HEK293 (cell line): ENCODE measurements at regions not wholly inside any gene's neighbourhood (a gene's known extent, or its start where the extent isn't known, plus 50 kb on each side); places are given as distances from the start of the nearest gene placed in this dataset.

ENCODE experiments used
- CTCF ChIA-PET: fragments of 350-600 bp; formaldehyde crosslinking; extraction: SDS; loops from one replicate; lab custom pipeline; 2021; ENCODE audit warnings: antibody characterized with exemption; lab: Yijun Ruan, JAX
- POLR2A ChIA-PET: fragments of 300-600 bp; formaldehyde crosslinking; extraction: SDS; loops from one replicate; lab custom pipeline; 2020; ENCODE audit warnings: antibody characterized with exemption, inconsistent platforms; lab: Yijun Ruan, JAX
- H3K27ac ChIP-seq: fragments of 200-500 bp; sonication (Bioruptor generic); 2 replicates; pipeline ENCODE4 v1.5.1; 2014; ENCODE audit warnings: low read depth, low read length, control low read depth, inconsistent platforms; ENCODE audit errors: extremely low read depth
- H3K36me3 ChIP-seq, 2 experiments: fragments of 200-500 bp in 1 of 2; sonication (Bioruptor generic) in 1 of 2; 1 replicate in 1 of 2; 2 replicates in 1 of 2; pipeline ENCODE4 v1.5.1; 2014 to 2017; ENCODE audit warnings: inconsistent platforms in 2 of 2, low read length in 2 of 2; ENCODE audit not compliant: control insufficient read depth in 2 of 2, insufficient read depth in 1 of 2
- H3K4me1 ChIP-seq: fragments of 200-500 bp; sonication (Bioruptor generic); 2 replicates; pipeline ENCODE4 v1.5.1; 2014; ENCODE audit warnings: mild to moderate bottlenecking, low read length, inconsistent platforms; ENCODE audit not compliant: control insufficient read depth, insufficient read depth
- H3K4me3 ChIP-seq: 2 replicates; pipeline ENCODE4 v1.5.1; 2011; ENCODE audit warnings: low read depth, mild to moderate bottlenecking, control low read depth, low read length, moderate library complexity
- H3K9me3 ChIP-seq: fragments of 200-500 bp; sonication (Bioruptor generic); 2 replicates; pipeline ENCODE4 v1.5.1; 2014; ENCODE audit warnings: low read depth, low read length, inconsistent platforms; ENCODE audit not compliant: control insufficient read depth, insufficient read depth
- BCL6B ChIP-seq: fragments of 450-650 bp; formaldehyde crosslinking; IDR thresholded peaks from 2 replicates; pipeline ENCODE4 v1.5.1; 2017; ENCODE audit warnings: missing biosample characterization, missing genetic modification characterization
- KLF9 ChIP-seq: fragments of 450-650 bp; formaldehyde crosslinking; IDR thresholded peaks from 2 replicates; pipeline ENCODE4 v1.5.1; 2016; ENCODE audit warnings: missing biosample characterization, missing genetic modification characterization, low read depth
- SCRT2 ChIP-seq: fragments of 450-650 bp; formaldehyde crosslinking; IDR thresholded peaks from 2 replicates; pipeline ENCODE4 v1.5.1; 2016; ENCODE audit warnings: missing biosample characterization, missing genetic modification characterization
- ZNF121 ChIP-seq: fragments of 450-650 bp; formaldehyde crosslinking; IDR thresholded peaks from 2 replicates; pipeline ENCODE4 v1.5.1; 2016; ENCODE audit warnings: missing biosample characterization, missing genetic modification characterization
- ZNF133 ChIP-seq: fragments of 450-650 bp; formaldehyde crosslinking; IDR thresholded peaks from 2 replicates; pipeline ENCODE4 v1.5.1; 2016; ENCODE audit warnings: missing biosample characterization, missing genetic modification characterization
- ZNF155 ChIP-seq: fragments of 450-650 bp; formaldehyde crosslinking; IDR thresholded peaks from 2 replicates; pipeline ENCODE4 v1.5.1; 2016; ENCODE audit warnings: missing biosample characterization, missing genetic modification characterization
- ZNF202 ChIP-seq: fragments of 450-650 bp; formaldehyde crosslinking; IDR thresholded peaks from 2 replicates; pipeline ENCODE4 v1.5.1; 2016; ENCODE audit warnings: missing biosample characterization, missing genetic modification characterization, borderline replicate concordance
- ZNF24 ChIP-seq: fragments of 450-650 bp; formaldehyde crosslinking; IDR thresholded peaks from 2 replicates; pipeline ENCODE4 v1.5.1; 2016; ENCODE audit warnings: missing biosample characterization, missing genetic modification characterization
- ZNF26 ChIP-seq: fragments of 450-650 bp; formaldehyde crosslinking; IDR thresholded peaks from 2 replicates; pipeline ENCODE4 v1.5.1; 2016; ENCODE audit warnings: missing biosample characterization, missing genetic modification characterization
- ZNF266 ChIP-seq: fragments of 450-650 bp; formaldehyde crosslinking; IDR thresholded peaks from 2 replicates; pipeline ENCODE4 v1.5.1; 2016; ENCODE audit warnings: missing biosample characterization, missing genetic modification characterization, low read depth
- ZNF416 ChIP-seq: fragments of 450-650 bp; formaldehyde crosslinking; IDR thresholded peaks from 2 replicates; pipeline ENCODE4 v1.5.1; 2016; ENCODE audit warnings: missing biosample characterization, missing genetic modification characterization
- ZNF473 ChIP-seq: fragments of 450-650 bp; formaldehyde crosslinking; IDR thresholded peaks from 2 replicates; pipeline ENCODE4 v1.5.1; 2017; ENCODE audit warnings: missing biosample characterization, missing genetic modification characterization
- ZNF518A ChIP-seq: fragments of 450-650 bp; formaldehyde crosslinking; conservative IDR thresholded peaks from 2 replicates; pipeline ENCODE4 v1.5.1; 2016; ENCODE audit warnings: low read depth, missing biosample characterization, missing genetic modification characterization
- ZNF610 ChIP-seq: fragments of 450-650 bp; formaldehyde crosslinking; IDR thresholded peaks from 2 replicates; pipeline ENCODE4 v1.5.1; 2016; ENCODE audit warnings: missing biosample characterization, missing genetic modification characterization, borderline replicate concordance
- ZNF654 ChIP-seq: fragments of 450-650 bp; formaldehyde crosslinking; IDR thresholded peaks from 2 replicates; pipeline ENCODE4 v1.5.1; 2016; ENCODE audit warnings: low read depth, missing biosample characterization, missing genetic modification characterization
- ZNF704 ChIP-seq: fragments of 450-650 bp; formaldehyde crosslinking; IDR thresholded peaks from 2 replicates; pipeline ENCODE4 v1.5.1; 2016; ENCODE audit warnings: missing biosample characterization, missing genetic modification characterization

GRCh38 chr5:179497636-179498340 lies 52.6 kb upstream of the RUFY1 start:
- no peaks in the 10 kb centered on the region for H3K9me3 ChIP-seq
- no peak for TF ChIP-seq SCRT2 (tag by site-specific recombination)
- TF ChIP-seq ZNF416, result no peak
- no peak for TF ChIP-seq ZNF473 (tag by site-specific recombination)
- TF ChIP-seq ZNF202 (tag by site-specific recombination), result no peak
- no peak for TF ChIP-seq ZNF133 (tag by site-specific recombination)
- no peak for TF ChIP-seq ZNF155 (tag by site-specific recombination)
- TF ChIP-seq ZNF24 (tag by site-specific recombination), result no peak
- no peak for TF ChIP-seq ZNF610 (tag by site-specific recombination)
- no peak for TF ChIP-seq ZNF121 (tag by site-specific recombination)
- TF ChIP-seq KLF9 (tag by site-specific recombination), result no peak
- TF ChIP-seq ZNF26, result no peak
- TF ChIP-seq BCL6B, result no peak
- TF ChIP-seq, all 188 proteins: peak for 0
- H3K4me1 ChIP-seq, result no peaks in the 10 kb centered on the region
- POLR2A ChIA-PET, result no interaction called here
- CTCF ChIA-PET, result interaction anchor here (3.0 kb wide), 1 partner anchor 331 kb away, joined by 14 read pairs; no protein-coding TSS in a partner anchor
- H3K4me3 ChIP-seq, result no peak overlapping the region
- no peaks in the 10 kb centered on the region for H3K36me3 ChIP-seq
- H3K27ac ChIP-seq, result no peak overlapping the region

- no peak overlapping the region for H3K27ac ChIP-seq
- CTCF ChIA-PET, result interaction anchor here (0.7 to 3.0 kb wide), 4 partner anchors 326 to 1216 kb away, joined by 3 to 14 read pairs (median 4); no protein-coding TSS in a partner anchor
- POLR2A ChIA-PET, result no interaction called here
- H3K9me3 ChIP-seq, result no peaks in the 10 kb centered on the region
- H3K4me1 ChIP-seq, result no peaks in the 10 kb centered on the region
- no peak for TF ChIP-seq ZNF704 (tag by site-specific recombination)
- TF ChIP-seq ZNF518A (tag by site-specific recombination), result no peak
- no peak for TF ChIP-seq ZNF266 (tag by site-specific recombination)
- TF ChIP-seq ZNF654 (tag by site-specific recombination), result peak; percentile 17; the same call in 1 of the 2 replicates
- TF ChIP-seq, all 188 proteins: peak for 1
- Histone ChIP-seq H3K36me3 (no peaks in the 10 kb centered on the region), H3K4me3 (no peak overlapping the region)
These were observed 54.4 kb upstream of the RUFY1 start for GRCh38 chr5:179495906-179496455.
